ENCODE measurements at regions not wholly inside any gene's neighbourhood (a gene's known extent, or its start where the extent isn't known, plus 50 kb on each side); places are given as distances from the start of the nearest gene placed in this dataset.

GRCh38 chr19:28609944-28610343, 603.0 kb downstream of the UQCRFS1 start (continued):
- TF ChIP-seq MAX (CRISPR knock-in tag; IDR thresholded peaks at IDR 0.05) = no peak
- TF ChIP-seq FOXP4 (CRISPR knock-in tag; IDR thresholded peaks at IDR 0.05) = no peak
- no peak for TF ChIP-seq NFE2L1 (CRISPR knock-in tag; IDR thresholded peaks at IDR 0.05)
- no peak for TF ChIP-seq ZNF121 (CRISPR knock-in tag; IDR thresholded peaks at IDR 0.05)
- no peak for TF ChIP-seq ZNF219 (CRISPR knock-in tag; IDR thresholded peaks at IDR 0.05; ENCODE audit: borderline replicate concordance)

- ATAC-seq (no peak), DNase-seq (ENCODE audit: low spot score) (no peak)
- peaks cover 50% of the 10 kb centered on the region for H3K36me3 Mint-ChIP-seq
- peaks cover 6% of the 10 kb centered on the region for H3K4me1 Mint-ChIP-seq
- H3K4me3 Mint-ChIP-seq = no peak overlapping the region
- no peaks in the 10 kb centered on the region for H3K27me3 Mint-ChIP-seq (ENCODE audit: low read depth)
- peaks cover 42% of the 10 kb centered on the region for H3K9me3 Mint-ChIP-seq
- H3K27ac Mint-ChIP-seq = no peak overlapping the region
- ChIA-PET CTCF (no interaction called here), POLR2A (no interaction called here)
- TF ChIP-seq CBFB (CRISPR knock-in tag; IDR thresholded peaks at IDR 0.05; ENCODE audit: low read depth) = no peak
- no peak for TF ChIP-seq ETV6 (CRISPR knock-in tag; IDR thresholded peaks at IDR 0.05)
- no peak for TF ChIP-seq CREB1 (CRISPR knock-in tag; IDR thresholded peaks at IDR 0.05)
- TF ChIP-seq NR3C1 (CRISPR knock-in tag; conservative IDR thresholded peaks at IDR 0.05; ENCODE audit: low read depth) = no peak
- TF ChIP-seq ZNF512 (CRISPR knock-in tag; IDR thresholded peaks at IDR 0.05; ENCODE audit: borderline replicate concordance) = no peak
- TF ChIP-seq, protein P1, sequence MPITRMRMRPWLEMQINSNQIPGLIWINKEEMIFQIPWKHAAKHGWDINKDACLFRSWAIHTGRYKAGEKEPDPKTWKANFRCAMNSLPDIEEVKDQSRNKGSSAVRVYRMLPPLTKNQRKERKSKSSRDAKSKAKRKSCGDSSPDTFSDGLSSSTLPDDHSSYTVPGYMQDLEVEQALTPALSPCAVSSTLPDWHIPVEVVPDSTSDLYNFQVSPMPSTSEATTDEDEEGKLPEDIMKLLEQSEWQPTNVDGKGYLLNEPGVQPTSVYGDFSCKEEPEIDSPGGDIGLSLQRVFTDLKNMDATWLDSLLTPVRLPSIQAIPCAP (CRISPR knock-in tag; IDR thresholded peaks at IDR 0.05) = no peak
- TF ChIP-seq SMAD3 (CRISPR knock-in tag; IDR thresholded peaks at IDR 0.05; ENCODE audit: borderline replicate concordance) = no peak
- TF ChIP-seq HMGXB4 (CRISPR knock-in tag; IDR thresholded peaks at IDR 0.05) = no peak
These were observed 603.7 kb downstream of the UQCRFS1 start for GRCh38 chr19:28609091-28609755.

DNA sequence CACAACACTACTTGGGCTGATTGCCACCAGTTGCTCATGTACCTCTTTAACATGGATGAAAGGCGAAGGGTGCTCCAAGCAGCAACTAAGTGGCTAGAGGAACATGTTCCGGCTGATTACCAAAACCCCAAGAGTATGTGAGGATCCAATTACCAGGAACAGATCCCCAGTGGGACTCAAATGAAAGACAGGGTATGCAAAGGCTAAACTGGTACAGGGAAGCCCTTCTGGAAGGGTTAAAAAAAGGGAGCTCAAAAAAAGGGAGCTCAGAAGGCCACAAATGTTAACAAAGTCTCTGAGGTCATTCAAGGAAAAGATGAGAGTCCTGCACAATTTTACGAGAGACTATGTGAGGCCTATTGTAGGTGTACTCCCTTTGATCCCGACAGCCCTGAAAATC, 604.7 kb downstream of the UQCRFS1 start:
- Mint-ChIP-seq H3K9me3 (peaks cover 33% of the 10 kb centered on the region), H3K27ac (no peak overlapping the region), H3K27me3 (ENCODE audit: low read depth) (no peaks in the 10 kb centered on the region), H3K36me3 (peaks cover 48% of the 10 kb centered on the region), H3K4me1 (peaks cover 6% of the 10 kb centered on the region), H3K4me3 (no peak overlapping the region)
- DNase-seq (ENCODE audit: low spot score) (no peak), ATAC-seq (no peak)
- ChIA-PET CTCF (no interaction called here), POLR2A (interaction anchor here (0.6 kb wide), 1 partner anchor 12 kb away, joined by 5 read pairs; no protein-coding TSS in a partner anchor)
- TF ChIP-seq SMAD3 (CRISPR knock-in tag; IDR thresholded peaks at IDR 0.05; ENCODE audit: borderline replicate concordance) (no peak), MAX (CRISPR knock-in tag; IDR thresholded peaks at IDR 0.05) (no peak), TCF7 (CRISPR knock-in tag; IDR thresholded peaks at IDR 0.05; ENCODE audit: low read depth) (no peak), GABPB1 (CRISPR knock-in tag; IDR thresholded peaks at IDR 0.05) (no peak), PRRX2 (CRISPR knock-in tag; IDR thresholded peaks at IDR 0.05) (no peak), CBFB (CRISPR knock-in tag; IDR thresholded peaks at IDR 0.05; ENCODE audit: low read depth) (no peak)
- TF ChIP-seq, protein P2, sequence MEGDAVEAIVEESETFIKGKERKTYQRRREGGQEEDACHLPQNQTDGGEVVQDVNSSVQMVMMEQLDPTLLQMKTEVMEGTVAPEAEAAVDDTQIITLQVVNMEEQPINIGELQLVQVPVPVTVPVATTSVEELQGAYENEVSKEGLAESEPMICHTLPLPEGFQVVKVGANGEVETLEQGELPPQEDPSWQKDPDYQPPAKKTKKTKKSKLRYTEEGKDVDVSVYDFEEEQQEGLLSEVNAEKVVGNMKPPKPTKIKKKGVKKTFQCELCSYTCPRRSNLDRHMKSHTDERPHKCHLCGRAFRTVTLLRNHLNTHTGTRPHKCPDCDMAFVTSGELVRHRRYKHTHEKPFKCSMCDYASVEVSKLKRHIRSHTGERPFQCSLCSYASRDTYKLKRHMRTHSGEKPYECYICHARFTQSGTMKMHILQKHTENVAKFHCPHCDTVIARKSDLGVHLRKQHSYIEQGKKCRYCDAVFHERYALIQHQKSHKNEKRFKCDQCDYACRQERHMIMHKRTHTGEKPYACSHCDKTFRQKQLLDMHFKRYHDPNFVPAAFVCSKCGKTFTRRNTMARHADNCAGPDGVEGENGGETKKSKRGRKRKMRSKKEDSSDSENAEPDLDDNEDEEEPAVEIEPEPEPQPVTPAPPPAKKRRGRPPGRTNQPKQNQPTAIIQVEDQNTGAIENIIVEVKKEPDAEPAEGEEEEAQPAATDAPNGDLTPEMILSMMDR (IDR thresholded peaks at IDR 0.05) = no peak
- TF ChIP-seq, protein P3, sequence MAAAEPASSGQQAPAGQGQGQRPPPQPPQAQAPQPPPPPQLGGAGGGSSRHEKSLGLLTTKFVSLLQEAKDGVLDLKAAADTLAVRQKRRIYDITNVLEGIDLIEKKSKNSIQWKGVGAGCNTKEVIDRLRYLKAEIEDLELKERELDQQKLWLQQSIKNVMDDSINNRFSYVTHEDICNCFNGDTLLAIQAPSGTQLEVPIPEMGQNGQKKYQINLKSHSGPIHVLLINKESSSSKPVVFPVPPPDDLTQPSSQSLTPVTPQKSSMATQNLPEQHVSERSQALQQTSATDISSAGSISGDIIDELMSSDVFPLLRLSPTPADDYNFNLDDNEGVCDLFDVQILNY (CRISPR knock-in tag; IDR thresholded peaks at IDR 0.05) = no peak
- TF ChIP-seq, protein P4, sequence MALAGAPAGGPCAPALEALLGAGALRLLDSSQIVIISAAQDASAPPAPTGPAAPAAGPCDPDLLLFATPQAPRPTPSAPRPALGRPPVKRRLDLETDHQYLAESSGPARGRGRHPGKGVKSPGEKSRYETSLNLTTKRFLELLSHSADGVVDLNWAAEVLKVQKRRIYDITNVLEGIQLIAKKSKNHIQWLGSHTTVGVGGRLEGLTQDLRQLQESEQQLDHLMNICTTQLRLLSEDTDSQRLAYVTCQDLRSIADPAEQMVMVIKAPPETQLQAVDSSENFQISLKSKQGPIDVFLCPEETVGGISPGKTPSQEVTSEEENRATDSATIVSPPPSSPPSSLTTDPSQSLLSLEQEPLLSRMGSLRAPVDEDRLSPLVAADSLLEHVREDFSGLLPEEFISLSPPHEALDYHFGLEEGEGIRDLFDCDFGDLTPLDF (CRISPR knock-in tag; IDR thresholded peaks at IDR 0.05) = no peak
- TF ChIP-seq, protein P5, sequence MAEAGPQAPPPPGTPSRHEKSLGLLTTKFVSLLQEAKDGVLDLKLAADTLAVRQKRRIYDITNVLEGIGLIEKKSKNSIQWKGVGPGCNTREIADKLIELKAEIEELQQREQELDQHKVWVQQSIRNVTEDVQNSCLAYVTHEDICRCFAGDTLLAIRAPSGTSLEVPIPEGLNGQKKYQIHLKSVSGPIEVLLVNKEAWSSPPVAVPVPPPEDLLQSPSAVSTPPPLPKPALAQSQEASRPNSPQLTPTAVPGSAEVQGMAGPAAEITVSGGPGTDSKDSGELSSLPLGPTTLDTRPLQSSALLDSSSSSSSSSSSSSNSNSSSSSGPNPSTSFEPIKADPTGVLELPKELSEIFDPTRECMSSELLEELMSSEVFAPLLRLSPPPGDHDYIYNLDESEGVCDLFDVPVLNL (CRISPR knock-in tag; IDR thresholded peaks at IDR 0.05; ENCODE audit: borderline replicate concordance, low read depth) = no peak

Measured in WTC11 (cell line).